K562 (cell line): ENCODE measurements at regions not wholly inside any gene's neighbourhood (a gene's known extent, or its start where the extent isn't known, plus 50 kb on each side); places are given as distances from the start of the nearest gene placed in this dataset.
"Not testable (repeated sequence)": the region's sequence is repeated elsewhere in the genome, so short reads cannot be mapped to it uniquely, and the experiment has no call there.

Experiments
- ATAC-seq: fragments of 200-7000 bp; cut with Tn5 transposase; 3 replicates; pipeline ENCODE4 v1.9.1; 2020; ENCODE audit warnings: moderate library complexity
- BruUV-seq: library from RNA; stranded (reverse); fragments of 400-500 nt; replicated peaks from 2 replicates; lab custom pipeline; 2021; lab: Mats Ljungman, UMichigan
- CTCF ChIA-PET: fragments of 300-600 bp; formaldehyde crosslinking; extraction: SDS; loops from one replicate; lab custom pipeline; 2021; ENCODE audit warnings: low intra/inter-chr PET ratio; lab: Yijun Ruan, JAX
- POLR2A ChIA-PET: fragments of 300-600, 350-650 bp; sonication (Branson Sonifier 250); formaldehyde crosslinking; extraction: SDS; loops from one replicate; lab custom pipeline; 2021; ENCODE audit warnings: antibody characterized with exemption, inconsistent platforms; lab: Yijun Ruan, JAX
- DNase-seq, 4 experiments: peaks; one replicate each; pipeline versions ENCODE4 v3.0.0 to v3.0.0-alpha.2; 2011 to 2018; ENCODE audit warnings: low spot score in 3 of 4, mixed read lengths in 3 of 4; ENCODE audit errors: extremely low read depth in 1 of 4
- FAIRE-seq: peaks from 2 replicates; lab custom pipeline; 2011; peaks lifted over from hg19 to GRCh38; lab: Jason Lieb, UNC
- H2AFZ ChIP-seq: 2 replicates; pipeline ENCODE4 v1.6.0; 2011; ENCODE audit warnings: low read depth, low read length, control low read depth, inconsistent platforms
- H3K27ac ChIP-seq: fragments of 200-600 bp; 3 replicates; pipeline ENCODE4 v1.8.0; 2011; ENCODE audit warnings: low read depth, mild to moderate bottlenecking, control low read depth, inconsistent platforms, low read length, moderate library complexity, mixed read lengths; ENCODE audit errors: extremely low read depth
- H3K27me3 ChIP-seq, 2 experiments: fragments of 300-600 bp in 1 of 2; 2 replicates in 1 of 2; 3 replicates in 1 of 2; pipeline versions ENCODE4 v1.6.0 to v1.8.0; 2011; ENCODE audit warnings: inconsistent platforms in 2 of 2, low read length in 2 of 2, mild to moderate bottlenecking in 1 of 2, mixed read lengths in 1 of 2, moderate library complexity in 1 of 2; ENCODE audit not compliant: control insufficient read depth in 2 of 2, insufficient read depth in 2 of 2
- H3K36me3 ChIP-seq: fragments of 300-600 bp; 3 replicates; pipeline ENCODE4 v1.8.0; 2011; ENCODE audit warnings: mild to moderate bottlenecking, low read length, inconsistent platforms; ENCODE audit not compliant: control insufficient read depth, insufficient read depth
- H3K4me1 ChIP-seq, 2 experiments: fragments of 200-600 bp in 1 of 2; replicated peaks in 1 of 2; 2 replicates in 1 of 2; 3 replicates in 1 of 2; pipeline versions ENCODE4 v1.5.1 to v1.8.0; 2011; ENCODE audit warnings: inconsistent platforms in 2 of 2, low read length in 2 of 2, mild to moderate bottlenecking in 1 of 2, mixed read lengths in 1 of 2, moderate library complexity in 1 of 2; ENCODE audit not compliant: control insufficient read depth in 2 of 2, insufficient read depth in 2 of 2
- H3K4me2 ChIP-seq: 2 replicates; pipeline ENCODE4 v1.6.1; 2011; ENCODE audit warnings: low read length, control low read depth, inconsistent platforms, mixed read lengths; ENCODE audit not compliant: insufficient read depth
- H3K4me3 ChIP-seq: fragments of 200-600 bp; sonication (generic), shearing (Covaris generic); 2 replicates; pipeline ENCODE4 v1.5.1; 2016; ENCODE audit warnings: control low read depth, inconsistent platforms
- H3K79me2 ChIP-seq: fragments of 200-600 bp; 3 replicates; pipeline ENCODE4 v1.8.0; 2011; ENCODE audit warnings: low read length, inconsistent platforms; ENCODE audit not compliant: control insufficient read depth, insufficient read depth
- H3K9ac ChIP-seq, 2 experiments: 2 replicates each; pipeline versions ENCODE4 v1.6.0 to v1.6.1; 2011; ENCODE audit warnings: low read depth in 2 of 2, low read length in 2 of 2, control low read depth in 1 of 2, inconsistent platforms in 1 of 2, mild to moderate bottlenecking in 1 of 2, mixed read lengths in 1 of 2; ENCODE audit not compliant: insufficient read depth in 1 of 2
- H3K9me1 ChIP-seq: one replicate; pipeline ENCODE4 v1.6.0; 2011; ENCODE audit warnings: inconsistent platforms, mild to moderate bottlenecking, low read length, moderate library complexity; ENCODE audit not compliant: control insufficient read depth, insufficient read depth
- H3K9me3 ChIP-seq: replicated peaks from 2 replicates; pipeline ENCODE4 v1.5.1; 2011; ENCODE audit warnings: low read depth, low read length, inconsistent platforms; ENCODE audit not compliant: control insufficient read depth, insufficient read depth
- H4K20me1 ChIP-seq: replicated peaks from 2 replicates; pipeline ENCODE4 v1.6.1; 2011; ENCODE audit warnings: low read length, inconsistent platforms, mixed read lengths; ENCODE audit not compliant: control insufficient read depth, insufficient read depth
- EZH2 ChIP-seq: IDR thresholded peaks from 2 replicates; pipeline ENCODE4 v1.6.1; 2012; ENCODE audit warnings: low read depth, mild to moderate bottlenecking, inconsistent platforms, low read length, borderline replicate concordance
- PTRF ChIP-seq: fragments of 450-650 bp; IDR thresholded peaks from 2 replicates; pipeline ENCODE4 v1.6.1; 2016; ENCODE audit warnings: mild to moderate bottlenecking, missing genetic modification characterization, missing compliant biosample characterization
- RBM25 ChIP-seq: fragments of 200-400 bp; formaldehyde crosslinking; IDR thresholded peaks from 2 replicates; pipeline ENCODE4 v1.6.1; 2018; ENCODE audit warnings: low read length, low read depth, moderate library complexity; ENCODE audit not compliant: severe bottlenecking
- ZNF121 ChIP-seq: sonication (generic); formaldehyde crosslinking; conservative IDR thresholded peaks from 2 replicates; pipeline ENCODE4 v1.8.0; 2022; ENCODE audit warnings: missing genetic modification reagents
- WGBS: fragments of 100-300 bp; shearing (Covaris generic); methylation state at CpG from one replicate; pipeline ENCODE4 v1.1.6; 2016; ENCODE audit warnings: low coverage, mixed read lengths; ENCODE audit not compliant: insufficient coverage; ENCODE audit errors: missing lambda C conversion rate; 5-methylcytosine and 5-hydroxymethylcytosine counted together
- in situ Hi-C: fragments of 300-500 bp; cut with MboI; formaldehyde crosslinking; loops from 4 replicates; pipeline ENCODE4 v1.15.0; 2018; ENCODE audit warnings: inconsistent platforms, mixed read lengths
- intact Hi-C: fragments of 100-400 bp; cut with micrococcal nuclease; formaldehyde crosslinking; loops from 2 replicates; pipeline ENCODE4 v1.14.2; 2022

DNA sequence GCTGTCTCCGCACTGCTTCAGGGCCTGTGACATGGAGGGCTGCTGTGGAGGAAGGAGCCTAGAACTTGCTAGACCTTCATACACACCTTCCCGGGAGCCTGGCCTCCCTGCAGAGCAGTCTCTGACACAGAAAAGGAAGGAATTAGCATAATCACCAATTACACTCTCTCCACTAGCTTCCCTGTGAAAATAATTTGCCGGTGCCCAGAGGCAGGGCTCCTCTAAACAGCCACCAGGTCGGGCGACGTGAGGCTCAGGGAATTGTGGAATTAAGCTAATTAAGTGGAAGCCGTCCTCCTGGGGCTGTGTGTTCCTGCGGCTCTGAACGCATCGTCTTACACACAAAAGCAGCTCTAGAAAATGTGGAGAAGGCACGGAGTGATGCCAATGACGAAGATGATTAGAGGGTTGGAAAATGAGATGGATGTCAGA, 82.6 kb downstream of the NENF start:
- no peaks in the 10 kb centered on the region for H3K36me3 ChIP-seq
- H2AFZ ChIP-seq = no peak overlapping the region
- FAIRE-seq (no peak), ATAC-seq (peak; percentile 11), DNase-seq (no peak)
- POLR2A ChIA-PET = interaction anchor here (0.8 kb wide), 2 partner anchors 10 to 97 kb away, joined by 3 to 5 read pairs; no protein-coding TSS in a partner anchor
- no peak overlapping the region for H3K27ac ChIP-seq
- H3K4me3 ChIP-seq = no peak overlapping the region
- H4K20me1 ChIP-seq = peaks cover 4% of the 10 kb centered on the region; the same call in 1 of the 2 replicates
- WGBS = 14% methylated on average over 12 of the region's 12 CpGs
- peaks cover 50 to 66% of the 10 kb centered on the region in 2 experiments for H3K27me3 ChIP-seq
- CTCF ChIA-PET = no interaction called here
- no peak overlapping the region for H3K4me2 ChIP-seq
- in situ Hi-C loops (no loop called here), intact Hi-C loops (no loop called here)
- no TSS peak for BruUV-seq
- no peaks in the 10 kb centered on the region for H3K9me1 ChIP-seq
- 0 out of 2 replicates have a peak, but pooled peaks have one; percentile 50 for TF ChIP-seq EZH2
- TF ChIP-seq PTRF (tag) = no peak
- H3K9ac ChIP-seq = no peak overlapping the region
- no peaks in the 10 kb centered on the region for H3K79me2 ChIP-seq
- no peaks in the 10 kb centered on the region for H3K9me3 ChIP-seq
- H3K4me1 ChIP-seq = peaks cover 8 to 9% of the 10 kb centered on the region in 2 experiments; a peak in 3 of 5 replicates

DNA sequence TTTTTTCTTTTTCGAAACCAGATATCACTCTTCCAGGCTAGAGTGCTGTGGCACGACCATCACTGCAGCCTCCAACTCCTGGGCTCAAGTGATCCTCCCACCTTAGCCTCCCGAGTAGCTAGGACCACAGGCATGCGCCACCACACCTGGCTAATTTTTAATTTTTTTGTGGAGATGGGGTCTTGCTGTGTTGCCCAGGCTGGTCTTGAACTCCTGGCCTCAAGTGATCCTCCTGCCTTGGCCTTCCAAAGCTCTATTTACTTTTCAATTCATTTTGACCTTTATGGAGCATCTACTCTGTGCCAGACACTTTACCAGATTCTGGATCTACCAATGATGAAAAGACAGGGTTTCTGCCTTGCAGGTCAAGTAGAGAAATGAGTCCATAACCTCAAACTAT, 83.3 kb downstream of the NENF start:
- POLR2A ChIA-PET = interaction anchor here (0.8 kb wide), 1 partner anchor 10 kb away, joined by 3 read pairs; no protein-coding TSS in a partner anchor
- H3K4me2 ChIP-seq, FAIRE-seq, BruUV-seq, H3K9me1 ChIP-seq, H3K9ac ChIP-seq, H3K36me3 ChIP-seq, intact Hi-C loops, H3K79me2 ChIP-seq, in situ Hi-C loops, CTCF ChIA-PET, H3K9me3 ChIP-seq, H2AFZ ChIP-seq, H3K4me1 ChIP-seq, H4K20me1 ChIP-seq, DNase-seq, H3K4me3 ChIP-seq, H3K27ac ChIP-seq, ATAC-seq: not testable (repeated sequence)
- 3% methylated on average over 4 of the region's 4 CpGs for WGBS
- TF ChIP-seq RBM25 (peak; percentile 9), ZNF121 (CRISPR knock-in tag) (peak; percentile 80)
- peaks cover 47 to 71% of the 10 kb centered on the region in 2 experiments for H3K27me3 ChIP-seq
